HG03139 (cell line): ENCODE measurements at regions not wholly inside any gene's neighbourhood (a gene's known extent, or its start where the extent isn't known, plus 50 kb on each side); places are given as distances from the start of the nearest gene placed in this dataset.

ENCODE experiments used
- ATAC-seq: cut with Tn5 transposase; IDR thresholded peaks from one replicate; pipeline ENCODE4 v1.9.1; 2021; ENCODE audit not compliant: unreplicated experiment

DNA sequence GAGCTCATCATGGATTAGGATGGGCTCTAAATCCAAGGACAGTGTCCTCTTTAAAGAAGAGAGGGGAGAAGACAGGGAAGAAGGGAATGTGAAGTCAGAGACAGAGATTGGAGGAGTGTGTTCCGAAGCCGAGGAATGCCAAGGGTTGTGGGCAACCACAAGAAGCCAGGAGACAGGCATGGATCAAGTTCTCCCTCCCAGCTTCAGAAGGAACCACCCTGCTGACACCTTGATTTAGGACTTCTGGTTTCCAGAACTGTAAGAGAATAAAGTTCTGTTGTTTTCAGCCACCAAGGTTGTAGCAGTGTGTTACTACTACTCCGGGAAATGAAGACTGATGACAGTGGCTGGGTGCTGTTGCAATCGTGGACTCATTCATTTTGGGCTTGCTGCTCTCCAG is 120.1 kb downstream of the RPS12 start:
- no peak for ATAC-seq

DNA sequence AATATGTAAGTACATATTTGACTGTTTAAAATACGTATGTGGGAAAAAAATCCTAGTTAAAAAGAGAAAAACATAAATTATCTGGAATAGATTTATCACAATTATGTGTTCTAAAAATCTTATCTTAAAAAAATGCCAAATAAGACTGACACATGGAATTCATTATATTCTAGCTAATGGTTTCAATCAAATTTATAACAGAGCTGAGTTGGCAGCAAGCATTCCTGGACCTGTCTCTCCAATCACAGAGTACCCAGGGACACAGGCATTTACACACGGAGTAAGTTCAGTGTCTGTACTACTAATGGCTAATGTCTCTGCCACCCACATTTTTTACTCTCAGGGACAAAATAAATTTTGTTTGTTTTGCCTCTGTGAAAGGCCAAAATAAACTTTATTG is 122.3 kb downstream of the RPS12 start:
- ATAC-seq: no peak

DNA sequence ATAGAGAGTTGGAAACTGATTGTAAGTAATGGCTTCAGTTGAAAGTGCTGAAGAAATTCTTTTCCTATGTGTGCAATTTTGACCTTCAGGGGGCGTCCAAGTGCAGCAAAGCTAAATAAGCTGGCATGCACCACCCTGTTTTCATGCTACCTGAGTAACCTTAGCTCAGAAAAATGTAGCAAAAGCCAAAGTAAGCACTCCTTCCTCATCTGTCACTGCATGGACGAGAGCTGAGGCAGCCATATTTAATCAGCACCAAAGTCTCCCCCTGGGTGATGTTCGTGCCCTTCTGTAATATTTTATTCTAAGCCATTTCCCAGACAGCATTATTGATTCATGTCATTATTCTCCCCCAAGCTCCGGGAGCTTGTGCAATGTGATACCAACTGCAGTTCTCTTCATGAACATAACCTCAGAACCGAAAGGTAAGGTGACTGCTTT is 123.1 kb downstream of the RPS12 start:
- no peak for ATAC-seq

DNA sequence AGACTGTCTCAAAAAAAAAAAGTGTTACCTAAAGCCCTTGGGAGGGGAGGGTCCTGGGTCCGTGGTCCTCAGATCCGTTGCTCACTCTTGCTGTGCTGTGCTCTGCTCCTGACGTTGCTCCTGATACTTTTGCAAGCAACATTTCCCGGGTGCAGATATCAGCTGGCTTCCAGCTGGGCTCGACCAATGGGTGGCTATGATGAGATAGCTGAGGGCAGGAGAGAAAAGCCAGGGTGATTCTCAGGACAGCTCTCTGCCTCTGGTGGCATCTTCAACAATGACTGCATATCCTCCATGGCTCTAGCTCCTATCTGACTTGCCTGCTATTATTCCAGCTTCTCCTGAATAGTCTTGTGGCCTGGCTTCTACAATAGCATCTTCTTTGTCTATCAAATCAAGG is 134.5 kb downstream of the RPS12 start:
- no peak for ATAC-seq

DNA sequence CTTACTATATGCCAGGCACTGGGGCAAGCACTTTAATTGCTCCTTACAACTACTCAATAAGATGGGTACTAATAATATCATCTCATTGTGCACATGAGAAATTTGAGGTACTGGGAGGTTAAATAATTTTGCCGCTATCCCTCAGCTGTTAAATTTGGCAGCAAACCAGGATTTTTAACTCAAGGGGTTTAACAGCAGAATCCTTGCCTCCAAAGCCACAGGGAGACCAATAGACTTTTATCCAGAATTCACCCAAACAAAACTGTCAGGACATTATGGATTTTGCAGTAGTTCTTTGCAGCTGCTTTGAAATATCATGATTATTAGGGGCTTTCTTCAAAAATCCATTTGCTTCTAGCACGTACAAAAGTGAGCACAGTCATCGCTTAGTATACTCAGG is 136.2 kb downstream of the RPS12 start:
- no peak for ATAC-seq

DNA sequence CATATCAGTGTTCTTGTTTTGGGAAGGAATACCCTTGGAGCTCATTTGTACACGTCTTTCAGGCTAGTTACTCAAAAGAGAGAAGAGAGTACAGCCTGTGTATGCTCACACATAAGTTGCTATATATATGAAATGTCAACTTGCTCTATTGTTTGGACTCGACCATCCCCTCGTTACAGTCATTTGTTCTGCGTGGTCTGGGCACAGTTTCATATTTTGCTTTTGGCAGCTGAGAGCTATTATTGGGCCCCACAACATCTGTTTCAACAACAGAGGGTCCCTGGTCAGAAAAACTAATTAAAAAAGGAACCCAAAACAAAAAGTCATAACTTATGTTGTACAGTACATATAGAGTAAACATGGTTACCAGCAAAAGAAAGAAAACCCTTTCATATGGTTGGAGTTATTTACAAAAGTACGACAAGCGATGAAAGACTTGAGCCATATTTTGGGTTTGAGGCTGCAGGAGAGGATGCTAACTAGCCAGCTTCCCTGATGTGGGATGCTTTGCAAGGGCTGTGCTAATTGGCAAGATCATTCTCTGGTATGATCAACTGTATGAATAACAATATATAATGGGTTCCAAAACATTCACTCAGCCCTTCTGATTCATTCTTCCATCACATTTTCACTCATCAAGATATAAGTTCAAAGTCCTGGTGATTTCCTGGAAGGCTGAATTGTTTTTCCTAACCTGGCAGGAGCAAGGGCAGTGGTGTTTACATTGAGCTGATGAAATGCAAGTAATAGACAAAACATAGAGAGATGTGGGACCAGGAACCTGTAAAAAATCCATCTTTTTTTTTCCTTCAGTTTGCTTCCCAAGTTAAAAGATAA is 137.9 kb downstream of the RPS12 start:
- ATAC-seq: no peak

DNA sequence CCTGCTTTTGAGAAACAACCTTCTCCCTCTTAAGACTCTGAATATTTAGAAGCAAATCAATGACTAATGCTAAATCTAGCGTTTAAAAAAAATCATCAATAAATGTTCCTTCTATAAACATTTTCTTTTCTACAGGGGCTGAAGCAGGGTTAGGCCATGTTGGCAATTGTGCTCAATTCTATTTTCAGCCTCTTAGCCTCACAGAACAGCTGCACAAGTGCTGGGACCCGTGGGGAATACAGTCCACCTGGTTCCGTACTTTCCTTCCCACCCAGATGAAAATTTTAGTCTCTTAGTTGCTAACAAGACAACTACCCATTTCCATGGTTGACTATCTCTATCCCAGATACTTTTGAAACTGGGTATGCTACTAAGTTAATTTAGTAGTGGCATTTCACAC is 138.6 kb downstream of the RPS12 start:
- ATAC-seq: no peak

DNA sequence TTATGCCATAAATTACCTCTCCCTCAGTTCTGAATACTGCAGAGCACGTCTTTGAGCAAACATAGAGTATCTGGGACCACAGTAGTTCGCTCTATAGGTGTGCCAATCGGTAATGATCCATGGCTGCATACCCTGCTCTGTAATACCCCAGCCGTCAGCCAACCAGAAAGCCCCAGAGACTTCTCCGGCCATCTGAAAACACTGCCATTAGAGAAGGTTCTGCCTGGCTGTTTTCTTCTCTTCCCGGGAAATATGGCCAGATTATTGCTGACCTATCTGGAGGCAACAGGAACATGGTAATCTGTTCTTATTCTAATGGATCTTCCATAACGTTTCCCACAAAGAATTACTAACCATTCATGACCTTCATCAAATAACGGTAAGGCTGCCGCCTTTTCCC is 139.9 kb downstream of the RPS12 start:
- ATAC-seq: no peak

DNA sequence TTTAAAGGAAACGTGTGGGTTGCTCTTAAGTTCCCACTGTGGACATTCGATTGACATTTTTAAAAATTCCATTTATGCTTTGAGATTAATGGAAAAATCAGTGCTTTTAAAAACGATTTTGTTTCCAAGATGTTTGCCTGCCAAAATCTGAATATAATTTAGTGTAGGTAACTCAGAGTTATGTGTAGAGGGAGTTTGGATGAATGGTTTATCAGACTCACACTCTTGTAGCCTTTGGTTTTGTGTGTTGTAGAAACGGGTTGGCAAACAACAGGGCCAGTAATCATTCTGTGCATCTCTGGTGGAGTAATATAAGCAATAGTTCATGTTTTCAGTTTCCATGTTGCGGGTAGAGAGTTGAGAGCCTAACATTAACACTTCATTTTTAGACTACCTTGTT is 140.6 kb downstream of the RPS12 start:
- no peak for ATAC-seq

DNA sequence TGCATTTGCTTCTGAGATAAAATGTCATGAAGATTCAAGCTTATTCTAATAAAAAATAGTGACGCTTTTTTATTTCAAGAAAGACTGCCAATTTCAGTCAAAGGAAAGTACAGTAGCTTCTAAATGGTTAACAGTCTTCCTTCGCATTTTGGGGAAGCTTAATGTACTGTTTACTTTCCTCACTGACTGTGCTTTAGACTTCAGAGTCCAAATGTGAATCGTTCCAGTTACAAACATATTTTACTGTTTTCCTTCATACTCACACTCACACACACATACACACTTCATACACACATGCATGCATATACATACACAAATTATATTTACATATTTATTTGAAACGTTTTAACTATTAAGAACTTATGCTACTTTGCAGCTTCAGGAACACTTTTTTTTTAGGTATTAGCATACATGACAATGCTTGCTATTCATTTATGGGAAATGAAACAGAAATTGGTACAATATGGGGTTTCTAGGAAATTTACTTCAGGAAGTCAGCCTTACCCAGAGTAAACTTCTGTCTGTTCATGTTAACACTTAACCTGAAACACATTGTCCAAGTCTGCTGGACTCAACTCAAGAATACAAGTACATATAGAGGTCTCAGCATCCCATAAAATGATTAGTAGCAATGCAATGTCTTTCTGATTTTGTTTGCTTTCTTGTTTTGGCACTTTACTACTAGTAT is 145.4 kb downstream of the RPS12 start:
- no peak for ATAC-seq

DNA sequence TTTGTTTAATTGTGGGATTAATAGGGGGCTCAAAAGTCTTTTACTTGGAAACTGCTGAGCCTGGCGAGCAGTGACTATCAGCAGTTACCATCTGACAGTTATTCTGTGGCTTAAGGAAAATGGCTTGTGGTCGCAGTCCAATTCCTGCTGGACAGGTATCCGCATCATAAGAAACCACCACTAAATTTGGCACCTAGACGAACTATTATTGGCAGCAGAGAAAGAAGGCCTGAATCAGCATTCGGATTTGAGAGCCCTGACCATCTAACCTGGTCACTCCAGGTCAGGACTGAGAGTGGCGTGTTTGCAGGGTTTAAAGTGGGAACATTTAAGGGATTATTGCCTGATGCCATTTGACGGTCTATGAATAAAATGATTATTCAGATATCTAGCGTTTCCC is 146.4 kb downstream of the RPS12 start:
- no peak for ATAC-seq

DNA sequence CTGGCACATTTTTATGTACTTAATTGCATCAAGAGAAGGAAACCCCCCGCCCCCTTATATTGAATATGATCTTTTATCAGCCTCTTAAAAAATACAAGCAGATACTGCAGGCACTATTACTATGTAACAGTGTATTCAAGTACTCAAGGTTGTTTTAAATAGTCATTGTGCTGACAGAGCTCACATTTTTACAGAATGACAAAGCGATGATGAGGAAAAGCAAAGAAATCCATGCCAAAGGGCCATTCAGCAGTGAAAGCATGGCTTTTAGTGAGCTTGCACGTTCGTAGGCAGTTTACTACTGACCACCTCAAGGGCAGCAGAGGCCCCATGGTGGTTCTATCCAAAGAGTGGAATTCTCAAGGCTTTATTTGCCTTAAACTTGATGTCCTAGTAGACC is 146.8 kb downstream of the RPS12 start:
- no peak for ATAC-seq

DNA sequence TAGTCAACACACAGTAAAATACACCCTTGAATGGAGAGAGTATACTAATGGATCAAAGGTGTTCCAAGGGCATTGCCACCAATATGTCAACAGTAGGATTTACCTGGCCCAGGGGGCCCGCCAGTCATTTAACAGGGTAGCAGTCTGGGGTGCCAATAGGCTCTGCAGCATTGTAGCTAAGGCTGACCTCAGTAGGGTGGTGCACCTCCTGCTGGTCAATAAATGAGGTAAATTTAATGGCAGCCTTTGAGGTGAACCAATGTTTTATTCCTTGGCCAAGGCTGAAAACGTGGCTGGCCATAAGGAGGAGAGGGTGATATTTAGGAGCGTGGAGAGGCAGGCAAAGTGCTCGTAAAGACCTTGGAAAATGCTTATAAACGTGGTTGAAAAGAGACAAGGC is 147.2 kb downstream of the RPS12 start:
- no peak for ATAC-seq

DNA sequence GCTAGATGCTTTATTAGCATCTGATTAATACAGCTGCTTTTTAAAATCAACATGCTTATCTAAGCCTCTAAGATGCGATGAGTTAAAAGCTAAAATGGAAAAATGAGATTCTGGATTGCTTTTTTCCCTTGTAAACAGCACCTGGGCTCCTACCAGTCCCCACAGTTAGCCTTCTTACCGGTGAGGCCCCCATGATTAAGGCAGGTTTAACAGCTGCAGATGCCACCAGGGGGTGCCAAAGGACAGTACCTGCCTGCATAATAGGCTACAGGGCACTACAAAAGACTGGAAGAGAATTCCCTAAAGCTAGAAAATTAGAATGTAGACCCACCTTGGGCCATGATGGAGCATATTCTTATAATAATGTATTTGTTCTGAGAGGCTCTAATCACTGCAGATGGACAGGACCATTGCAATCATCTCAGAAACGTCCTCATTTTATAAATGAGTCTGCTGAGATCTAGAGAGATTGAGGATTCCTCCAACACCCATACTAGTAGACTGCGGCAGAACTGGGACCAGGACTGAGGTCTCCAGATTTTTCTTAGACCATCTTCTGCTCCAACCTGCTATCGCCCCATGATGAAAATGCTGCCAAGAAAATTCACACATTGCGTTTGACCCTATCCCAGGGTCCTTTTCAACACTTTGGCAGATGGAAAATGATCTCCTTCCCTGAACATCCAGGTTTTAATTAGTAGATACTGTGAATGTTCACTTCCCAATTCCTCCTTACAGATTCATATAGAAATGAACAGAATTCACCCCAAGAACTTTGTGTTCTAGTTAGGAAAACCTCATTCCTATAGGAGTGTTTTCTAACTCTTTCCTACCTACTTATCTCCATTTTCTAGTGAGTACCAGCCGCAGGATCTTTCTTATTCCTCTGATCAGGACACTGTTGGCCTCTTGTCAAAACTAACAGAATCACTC is 148.8 kb downstream of the RPS12 start:
- ATAC-seq: peak; percentile 84

DNA sequence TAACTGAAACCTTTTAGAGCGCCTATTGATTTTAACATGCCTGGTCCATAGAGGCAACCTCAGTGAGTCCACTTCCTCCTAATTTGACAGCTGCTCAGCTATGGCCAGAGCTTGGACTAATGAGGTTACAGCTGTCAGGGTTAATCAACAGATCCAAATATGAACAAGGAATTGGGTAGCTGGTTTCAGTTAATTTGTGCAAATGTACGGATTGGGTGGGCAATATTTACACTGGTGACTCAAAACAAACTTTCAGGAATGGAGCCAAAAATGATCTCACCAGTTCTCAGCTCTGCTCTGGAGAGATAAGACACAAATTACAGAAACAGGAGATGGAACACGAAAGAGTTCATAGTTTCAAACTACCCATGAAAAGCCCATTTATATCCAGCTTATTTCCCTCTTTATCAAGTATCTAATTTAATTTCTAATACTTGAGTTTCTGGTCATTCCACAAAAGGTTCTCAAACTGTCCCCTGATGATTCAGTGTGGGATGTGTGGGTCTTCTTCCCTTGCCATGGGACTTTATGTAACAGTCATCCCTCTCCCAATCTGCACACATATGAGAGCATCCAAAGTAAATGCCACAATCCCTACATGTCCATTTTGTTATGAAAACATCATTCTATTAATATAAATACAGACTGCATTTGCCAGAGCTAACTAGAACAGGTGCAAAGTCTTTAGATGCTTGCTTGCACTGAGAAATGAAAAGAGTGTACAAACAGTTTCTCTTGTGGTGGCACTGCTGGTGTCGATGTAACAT is 149.9 kb downstream of the RPS12 start:
- ATAC-seq: no peak

DNA sequence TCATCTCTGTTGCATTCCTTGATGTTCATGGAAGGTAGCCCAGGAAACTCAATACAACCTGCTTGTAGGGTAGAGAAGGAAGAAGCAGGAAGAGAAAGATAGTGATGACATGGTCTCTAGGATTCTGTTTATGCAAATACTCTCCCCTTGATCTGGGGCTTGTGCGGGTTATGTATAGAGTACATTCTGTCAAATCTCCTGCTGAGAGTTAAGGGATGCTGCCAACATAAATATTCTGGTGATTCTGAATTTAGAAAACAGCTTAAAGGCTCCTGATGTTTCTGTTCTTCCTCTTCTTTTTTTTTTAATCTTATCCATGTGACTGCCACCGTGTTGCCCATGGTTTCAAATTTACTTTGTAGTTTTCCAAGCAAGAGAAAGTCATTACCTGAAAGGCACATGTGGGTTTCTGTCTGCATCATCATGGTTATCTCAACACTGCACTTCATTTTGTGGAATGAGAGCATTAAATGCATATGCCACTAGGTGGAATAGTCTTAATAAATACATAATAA is 150.6 kb downstream of the RPS12 start:
- ATAC-seq: no peak

DNA sequence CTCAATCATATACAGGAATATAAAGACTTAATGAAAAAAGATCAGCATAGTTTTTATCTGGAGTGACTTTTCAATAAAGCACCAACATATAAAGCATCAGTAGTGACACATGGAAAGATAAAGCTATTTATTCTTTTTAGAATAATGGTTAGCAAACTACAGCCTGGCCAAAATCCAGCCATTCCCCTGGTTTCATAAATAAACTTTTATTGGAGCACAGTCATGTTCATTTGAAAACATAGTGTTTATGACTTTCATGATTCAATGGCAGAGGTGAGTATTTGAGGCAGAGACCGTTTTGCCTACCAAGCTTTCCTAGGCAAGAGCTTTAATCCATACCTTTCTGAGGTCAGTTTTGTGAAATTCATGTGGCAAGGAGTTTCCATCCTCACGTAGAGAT is 153.5 kb downstream of the RPS12 start:
- ATAC-seq: no peak

DNA sequence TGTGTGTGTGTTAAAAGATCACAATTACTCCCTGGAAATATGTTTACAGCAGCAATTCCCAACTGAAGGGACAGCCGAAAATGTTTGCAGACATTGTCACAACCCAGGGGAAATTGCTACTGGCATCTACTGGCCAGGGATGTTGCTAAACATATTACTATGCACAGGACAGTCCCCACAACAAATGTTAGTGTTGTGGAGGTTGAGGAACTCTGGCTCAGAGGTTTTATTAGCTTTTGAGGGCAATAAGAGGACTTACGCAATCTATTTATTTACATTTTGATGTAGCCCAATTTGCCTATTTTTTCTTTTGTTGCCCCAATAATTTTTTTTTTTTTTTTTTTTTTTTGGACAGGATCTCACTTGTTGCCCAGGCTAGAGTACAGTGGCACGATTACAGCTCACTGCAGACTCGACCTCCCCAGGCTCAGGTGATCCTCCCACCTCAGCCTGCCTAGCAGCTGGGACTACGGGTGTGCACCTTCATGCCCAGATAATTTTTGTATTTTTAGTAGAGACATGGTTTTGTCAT is 154.1 kb downstream of the RPS12 start:
- ATAC-seq: no peak

DNA sequence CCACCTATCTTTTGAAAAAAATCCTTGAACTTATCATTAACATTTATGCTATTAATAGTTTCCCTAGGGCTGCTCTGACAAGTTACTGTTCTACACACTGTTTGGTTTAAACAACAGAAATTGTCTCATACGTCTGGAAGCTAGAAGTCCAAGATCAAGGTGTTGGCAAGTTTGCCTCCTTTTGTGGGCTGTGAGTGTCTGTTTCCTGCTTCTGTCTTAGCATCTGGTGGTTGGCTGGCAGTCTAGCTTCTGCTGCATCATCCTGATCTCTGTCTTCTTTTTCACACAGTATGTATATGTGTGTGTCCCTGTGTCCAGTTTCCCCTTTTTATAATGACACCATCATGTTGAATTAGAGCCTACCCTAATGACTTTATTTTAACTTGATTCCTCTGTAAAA is 154.8 kb downstream of the RPS12 start:
- ATAC-seq: no peak

DNA sequence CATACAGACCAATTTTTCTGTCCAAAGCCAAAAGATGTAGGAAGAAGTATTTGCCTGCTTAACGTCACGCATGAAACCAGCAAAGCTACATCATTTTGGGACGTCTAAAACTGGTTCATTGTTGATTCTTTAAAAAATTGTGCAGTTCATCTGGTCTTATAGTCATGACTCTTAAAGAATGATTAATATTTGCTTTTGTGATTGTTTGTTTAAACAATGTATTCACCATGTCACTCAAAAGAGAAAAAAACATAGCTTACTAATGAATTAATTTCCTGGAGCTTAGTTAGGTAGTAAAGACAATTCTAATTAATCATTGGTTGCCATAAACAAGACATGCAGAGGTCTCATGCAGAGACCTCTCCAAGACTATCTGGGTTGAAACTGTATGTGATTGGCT is 157.3 kb downstream of the RPS12 start:
- ATAC-seq: no peak
